ENCODE measurements at regions not wholly inside any gene's neighbourhood (a gene's known extent, or its start where the extent isn't known, plus 50 kb on each side); places are given as distances from the start of the nearest gene placed in this dataset.
"Not testable (repeated sequence)": the region's sequence is repeated elsewhere in the genome, so short reads cannot be mapped to it uniquely, and the experiment has no call there.

DNA sequence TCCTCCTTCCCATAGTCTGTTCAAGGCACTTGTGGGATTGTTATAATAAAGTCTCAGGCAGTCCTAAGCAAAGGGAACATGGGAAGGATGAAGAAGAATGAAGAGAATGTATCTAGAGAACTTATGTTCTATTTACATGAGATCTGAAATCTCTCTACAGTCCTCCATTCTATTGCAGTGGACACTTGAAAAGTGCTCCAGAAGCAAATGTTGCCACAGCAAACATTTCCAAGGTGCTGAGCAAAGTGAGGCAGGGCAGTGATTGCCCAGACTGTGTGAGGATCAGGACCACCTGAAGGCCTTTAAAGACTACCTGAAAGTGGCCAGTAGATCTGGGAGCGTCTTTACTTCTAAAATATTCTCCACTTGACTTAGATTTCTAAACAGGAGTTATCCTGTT lies 203.5 kb downstream of the RBM46 start:
- H3K79me2 ChIP-seq: no peaks in the 10 kb centered on the region
- WGBS (ENCODE audit: low lambda C conversion rate, missing lambda C conversion rate): 89% methylated on average over 1 of the region's 1 CpG
- H3K27me3 ChIP-seq: no peaks in the 10 kb centered on the region
- no peak overlapping the region for H3K4me2 ChIP-seq
- H3K4me1 ChIP-seq (ENCODE audit: insufficient read depth): no peaks in the 10 kb centered on the region
- no peaks in the 10 kb centered on the region for H3K36me3 ChIP-seq (replicated peaks; ENCODE audit: insufficient read depth, low read depth)
- H3K4me3 ChIP-seq: no peak overlapping the region
- no peak for DNase-seq (ENCODE audit: low spot score)
- H3K9me2 ChIP-seq (replicated peaks; ENCODE audit: insufficient read depth): no peaks in the 10 kb centered on the region
- H4K20me1 ChIP-seq (ENCODE audit: insufficient read depth, poor library complexity, severe bottlenecking): no peaks in the 10 kb centered on the region
- H2AFZ ChIP-seq: no peak overlapping the region
- no peak overlapping the region for H3K27ac ChIP-seq
- TF ChIP-seq EZH2phosphoT487 (IDR thresholded peaks at IDR 0.05; ENCODE audit: low read depth, severe bottlenecking, unreplicated experiment): no peak
- H3K9me3 ChIP-seq (ENCODE audit: low read depth): no peaks in the 10 kb centered on the region

DNA sequence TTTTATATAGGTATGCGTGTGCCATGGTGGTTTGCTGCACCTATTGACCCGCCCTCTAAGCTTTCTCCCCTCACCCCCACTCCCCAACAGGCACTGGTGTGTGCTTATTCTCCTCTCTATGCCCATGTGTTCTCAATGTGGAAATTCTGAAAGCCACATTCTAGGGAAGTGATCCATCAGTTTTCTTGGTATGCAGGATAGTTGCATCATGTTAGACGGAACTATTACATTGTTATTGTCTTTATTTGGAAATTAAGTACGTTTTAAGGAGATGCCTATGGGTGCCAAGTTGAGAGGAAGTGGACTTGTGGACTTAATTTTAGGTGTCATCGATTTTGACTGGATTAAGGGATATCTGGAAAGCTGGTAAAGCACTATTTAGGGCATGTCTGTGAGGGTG lies 204.6 kb downstream of the RBM46 start:
- H3K27me3 ChIP-seq: no peaks in the 10 kb centered on the region
- H3K4me1 ChIP-seq (ENCODE audit: insufficient read depth): no peaks in the 10 kb centered on the region
- H3K4me2 ChIP-seq: no peak overlapping the region
- no peaks in the 10 kb centered on the region for H3K79me2 ChIP-seq
- no peak for DNase-seq (ENCODE audit: low spot score)
- no peaks in the 10 kb centered on the region for H4K20me1 ChIP-seq (ENCODE audit: insufficient read depth, poor library complexity, severe bottlenecking)
- H2AFZ ChIP-seq: no peak overlapping the region
- no peaks in the 10 kb centered on the region for H3K9me2 ChIP-seq (replicated peaks; ENCODE audit: insufficient read depth)
- 80% methylated on average over 5 of the region's 5 CpGs for WGBS (ENCODE audit: low lambda C conversion rate, missing lambda C conversion rate)
- no peak for TF ChIP-seq EZH2 (IDR thresholded peaks at IDR 0.05; ENCODE audit: borderline replicate concordance)
- TF ChIP-seq EZH2phosphoT487 (IDR thresholded peaks at IDR 0.05; ENCODE audit: low read depth, severe bottlenecking, unreplicated experiment): no peak
- TF ChIP-seq, protein P1, sequence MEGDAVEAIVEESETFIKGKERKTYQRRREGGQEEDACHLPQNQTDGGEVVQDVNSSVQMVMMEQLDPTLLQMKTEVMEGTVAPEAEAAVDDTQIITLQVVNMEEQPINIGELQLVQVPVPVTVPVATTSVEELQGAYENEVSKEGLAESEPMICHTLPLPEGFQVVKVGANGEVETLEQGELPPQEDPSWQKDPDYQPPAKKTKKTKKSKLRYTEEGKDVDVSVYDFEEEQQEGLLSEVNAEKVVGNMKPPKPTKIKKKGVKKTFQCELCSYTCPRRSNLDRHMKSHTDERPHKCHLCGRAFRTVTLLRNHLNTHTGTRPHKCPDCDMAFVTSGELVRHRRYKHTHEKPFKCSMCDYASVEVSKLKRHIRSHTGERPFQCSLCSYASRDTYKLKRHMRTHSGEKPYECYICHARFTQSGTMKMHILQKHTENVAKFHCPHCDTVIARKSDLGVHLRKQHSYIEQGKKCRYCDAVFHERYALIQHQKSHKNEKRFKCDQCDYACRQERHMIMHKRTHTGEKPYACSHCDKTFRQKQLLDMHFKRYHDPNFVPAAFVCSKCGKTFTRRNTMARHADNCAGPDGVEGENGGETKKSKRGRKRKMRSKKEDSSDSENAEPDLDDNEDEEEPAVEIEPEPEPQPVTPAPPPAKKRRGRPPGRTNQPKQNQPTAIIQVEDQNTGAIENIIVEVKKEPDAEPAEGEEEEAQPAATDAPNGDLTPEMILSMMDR (IDR thresholded peaks at IDR 0.05; ENCODE audit: poor library complexity): no peak
- H3K36me3 ChIP-seq (replicated peaks; ENCODE audit: insufficient read depth, low read depth): no peaks in the 10 kb centered on the region
- H3K4me3 ChIP-seq: no peak overlapping the region
- no peak overlapping the region for H3K27ac ChIP-seq
- H3K9me3 ChIP-seq (ENCODE audit: low read depth): no peaks in the 10 kb centered on the region

DNA sequence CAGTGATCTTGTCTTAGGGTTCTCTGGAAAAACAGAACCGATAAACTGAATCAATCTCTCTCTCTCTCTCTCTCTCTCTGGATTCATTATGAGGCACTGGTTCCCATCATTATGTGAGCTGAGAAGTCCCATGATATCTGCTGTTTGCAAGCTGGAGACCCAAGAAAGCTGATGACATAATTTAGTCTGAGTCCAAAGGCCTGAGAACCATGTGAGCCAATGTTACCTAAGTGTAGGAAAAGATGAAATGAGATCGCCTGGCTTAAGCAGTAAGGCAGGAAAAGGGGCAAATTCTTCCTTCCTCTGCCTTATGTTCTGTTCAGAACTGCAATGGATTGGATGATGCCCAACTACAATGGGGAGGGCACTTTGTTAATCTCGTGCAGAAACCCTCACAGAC lies 207.4 kb downstream of the RBM46 start:
- TF ChIP-seq EZH2 (IDR thresholded peaks at IDR 0.05; ENCODE audit: borderline replicate concordance): no peak
- TF ChIP-seq EZH2phosphoT487 (IDR thresholded peaks at IDR 0.05; ENCODE audit: low read depth, severe bottlenecking, unreplicated experiment): no peak
- TF ChIP-seq, protein P1 (IDR thresholded peaks at IDR 0.05; ENCODE audit: poor library complexity): no peak
- Histone ChIP-seq H3K9me3 (ENCODE audit: low read depth) (no peaks in the 10 kb centered on the region), H2AFZ (no peak overlapping the region), H3K27ac (no peak overlapping the region), H3K27me3 (no peaks in the 10 kb centered on the region), H3K4me1 (ENCODE audit: insufficient read depth) (no peaks in the 10 kb centered on the region), H3K9me2 (replicated peaks; ENCODE audit: insufficient read depth) (no peaks in the 10 kb centered on the region), H3K4me2 (no peak overlapping the region), H3K36me3 (replicated peaks; ENCODE audit: insufficient read depth, low read depth) (no peaks in the 10 kb centered on the region), H3K79me2 (no peaks in the 10 kb centered on the region), H3K4me3 (no peak overlapping the region), H4K20me1 (ENCODE audit: insufficient read depth, poor library complexity, severe bottlenecking) (no peaks in the 10 kb centered on the region)
- 87% methylated on average over 3 of the region's 3 CpGs for WGBS (ENCODE audit: low lambda C conversion rate, missing lambda C conversion rate)
- no peak for DNase-seq (ENCODE audit: low spot score)

DNA sequence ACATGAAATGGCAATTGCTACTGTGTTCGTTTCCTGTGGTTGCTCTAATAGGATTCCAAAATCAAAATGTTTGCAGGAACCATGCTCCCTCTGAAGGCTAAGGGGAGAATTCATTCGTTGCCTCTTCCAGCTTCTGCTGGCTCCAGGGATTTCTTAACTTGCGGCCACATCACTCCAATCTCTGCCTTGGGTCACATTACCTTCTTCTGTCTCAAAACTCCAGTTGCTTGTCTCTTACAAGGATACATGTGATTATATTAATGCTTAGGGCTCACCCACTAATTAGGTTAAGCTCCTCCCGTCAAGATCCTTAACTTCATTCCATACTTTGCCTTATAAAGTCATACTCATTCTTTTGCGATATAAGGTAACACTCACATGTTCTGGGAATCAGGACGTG lies 208.4 kb downstream of the RBM46 start:
- TF ChIP-seq EZH2 (IDR thresholded peaks at IDR 0.05; ENCODE audit: borderline replicate concordance): no peak
- TF ChIP-seq, protein P1 (IDR thresholded peaks at IDR 0.05; ENCODE audit: poor library complexity): no peak
- Histone ChIP-seq H3K9me2 (replicated peaks; ENCODE audit: insufficient read depth) (no peaks in the 10 kb centered on the region), H3K27me3 (no peaks in the 10 kb centered on the region), H3K9me3 (ENCODE audit: low read depth) (no peaks in the 10 kb centered on the region), H3K79me2 (no peaks in the 10 kb centered on the region), H3K4me1 (ENCODE audit: insufficient read depth) (no peaks in the 10 kb centered on the region), H3K4me3 (no peak overlapping the region), H2AFZ (no peak overlapping the region), H4K20me1 (ENCODE audit: insufficient read depth, poor library complexity, severe bottlenecking) (no peaks in the 10 kb centered on the region), H3K4me2 (no peak overlapping the region), H3K36me3 (replicated peaks; ENCODE audit: insufficient read depth, low read depth) (no peaks in the 10 kb centered on the region), H3K27ac (no peak overlapping the region)
- WGBS (ENCODE audit: low lambda C conversion rate, missing lambda C conversion rate): 75% methylated on average over 6 of the region's 6 CpGs
- no peak for DNase-seq (ENCODE audit: low spot score)

DNA sequence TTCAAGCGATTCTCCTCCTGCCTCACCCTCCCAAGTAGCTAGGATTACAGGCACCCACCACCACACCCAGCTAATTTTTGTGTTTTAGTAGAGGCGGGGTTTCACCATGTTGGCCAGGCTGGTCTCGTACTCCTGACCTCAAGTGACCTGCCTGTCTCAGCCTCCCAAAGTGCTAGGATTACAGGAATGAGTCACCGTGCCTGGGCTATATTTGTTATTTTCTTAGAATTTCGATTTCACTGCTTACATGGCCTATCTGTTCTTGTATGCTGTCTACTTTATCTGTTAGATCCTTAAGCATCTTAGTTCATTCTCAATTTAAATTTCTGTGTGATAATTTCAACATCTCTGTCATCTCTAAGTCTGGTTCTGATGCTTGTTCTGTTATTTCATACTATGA lies 210.6 kb upstream of the NPY2R start:
- not testable (repeated sequence) for H3K4me3 ChIP-seq; H3K36me3 ChIP-seq (replicated peaks; ENCODE audit: insufficient read depth, low read depth); H3K27me3 ChIP-seq; H3K9me2 ChIP-seq (replicated peaks; ENCODE audit: insufficient read depth); H3K4me1 ChIP-seq (ENCODE audit: insufficient read depth); DNase-seq (ENCODE audit: low spot score); H2AFZ ChIP-seq; H3K79me2 ChIP-seq; H3K4me2 ChIP-seq; H4K20me1 ChIP-seq (ENCODE audit: insufficient read depth, poor library complexity, severe bottlenecking); H3K9me3 ChIP-seq (ENCODE audit: low read depth)
- WGBS (ENCODE audit: low lambda C conversion rate, missing lambda C conversion rate): 76% methylated on average over 5 of the region's 5 CpGs
- peak overlapping the region; percentile 51 for H3K27ac ChIP-seq

All from hepatocyte (in vitro differentiated cells).